IMR-90 (cell line): ENCODE measurements at regions not wholly inside any gene's neighbourhood (a gene's known extent, or its start where the extent isn't known, plus 50 kb on each side); places are given as distances from the start of the nearest gene placed in this dataset.

Experiments used
- ATAC-seq: fragments of 200-7000 bp; cut with Tn5 transposase; 2 replicates; pipeline ENCODE4 v1.9.1; 2020; ENCODE audit warnings: low read depth, mild to moderate bottlenecking, moderate library complexity
- BruUV-seq: library from RNA; stranded (reverse); fragments of 400-500 nt; replicated peaks from 2 replicates; lab custom pipeline; 2021; lab: Mats Ljungman, UMichigan
- CTCF ChIA-PET: fragments of 300-600 bp; formaldehyde crosslinking; extraction: SDS; loops from one replicate; lab custom pipeline; 2021; ENCODE audit warnings: antibody characterized with exemption; lab: Yijun Ruan, JAX
- POLR2A ChIA-PET: fragments of 300-600 bp; sonication (Branson Sonifier 250); formaldehyde crosslinking; loops from one replicate; lab custom pipeline; 2022; ENCODE audit warnings: antibody characterized with exemption; ENCODE audit not compliant: unreplicated experiment; lab: Charles Lee
- DNase-seq: peaks from one replicate; pipeline ENCODE4 v3.0.0; 2013
- H2AFZ ChIP-seq: replicated peaks from 2 replicates; pipeline ENCODE3; 2013; ENCODE audit warnings: low read length, mild to moderate bottlenecking; ENCODE audit not compliant: poor library complexity
- H2AK5ac ChIP-seq: 2 replicates; pipeline ENCODE4 v1.6.1; 2013; ENCODE audit warnings: low read depth, low read length, inconsistent platforms
- H2AK9ac ChIP-seq: replicated peaks from 2 replicates; pipeline ENCODE3; 2013; ENCODE audit warnings: mild to moderate bottlenecking, low read depth, low read length, moderate library complexity; ENCODE audit not compliant: poor library complexity
- H2BK120ac ChIP-seq: 2 replicates; pipeline ENCODE4 v1.6.1; 2013; ENCODE audit warnings: low read depth, low read length, inconsistent platforms
- H2BK15ac ChIP-seq: 3 replicates; pipeline ENCODE4 v1.6.1; 2013; ENCODE audit warnings: low read depth, low read length, inconsistent platforms
- H2BK20ac ChIP-seq: 2 replicates; pipeline ENCODE4 v1.6.1; 2013; ENCODE audit warnings: low read depth, mild to moderate bottlenecking, inconsistent platforms, low read length, moderate library complexity
- H2BK5ac ChIP-seq: 2 replicates; pipeline ENCODE4 v1.6.1; 2013; ENCODE audit warnings: mild to moderate bottlenecking, low read depth, low read length, inconsistent platforms; ENCODE audit not compliant: poor library complexity, severe bottlenecking
- H3K14ac ChIP-seq: replicated peaks from 2 replicates; pipeline ENCODE4 v1.6.1; 2013; ENCODE audit warnings: low read depth, low read length, inconsistent platforms
- H3K18ac ChIP-seq: 2 replicates; pipeline ENCODE4 v1.6.1; 2013; ENCODE audit warnings: low read depth, low read length, control low read depth
- H3K23ac ChIP-seq: 2 replicates; pipeline ENCODE4 v1.6.1; 2013; ENCODE audit warnings: low read depth, low read length, inconsistent platforms
- H3K27ac ChIP-seq: 2 replicates; pipeline ENCODE4 v1.5.1; 2013; ENCODE audit warnings: mild to moderate bottlenecking, control low read depth, low read length; ENCODE audit not compliant: insufficient read depth
- H3K27me3 ChIP-seq: 2 replicates; pipeline ENCODE4 v1.6.1; 2013; ENCODE audit warnings: low read length; ENCODE audit not compliant: control insufficient read depth, insufficient read depth
- H3K36me3 ChIP-seq: 2 replicates; pipeline ENCODE4 v1.6.1; 2013; ENCODE audit warnings: low read length, mixed read lengths; ENCODE audit not compliant: control insufficient read depth, insufficient read depth
- H3K4ac ChIP-seq: 2 replicates; pipeline ENCODE4 v1.6.1; 2013; ENCODE audit warnings: low read depth, low read length, inconsistent platforms
- H3K4me1 ChIP-seq: 2 replicates; pipeline ENCODE4 v1.6.1; 2013; ENCODE audit warnings: low read length, mixed read lengths; ENCODE audit not compliant: control insufficient read depth, insufficient read depth
- H3K4me2 ChIP-seq: 2 replicates; pipeline ENCODE4 v1.6.1; 2013; ENCODE audit warnings: low read depth, mild to moderate bottlenecking, control low read depth, low read length, moderate library complexity
- H3K4me3 ChIP-seq: 2 replicates; pipeline ENCODE4 v1.5.1; 2013; ENCODE audit warnings: low read depth, mild to moderate bottlenecking, control low read depth, low read length, moderate library complexity; ENCODE audit not compliant: insufficient read depth
- H3K56ac ChIP-seq: 2 replicates; pipeline ENCODE4 v1.6.1; 2013; ENCODE audit warnings: low read length, inconsistent platforms; ENCODE audit not compliant: insufficient read depth; ENCODE audit errors: extremely low read depth
- H3K79me1 ChIP-seq, 2 experiments: 2 replicates each; pipeline ENCODE4 v1.6.1; 2013; ENCODE audit warnings: low read length in 2 of 2, inconsistent platforms in 1 of 2, low read depth in 1 of 2
- H3K9ac ChIP-seq: 2 replicates; pipeline ENCODE4 v1.6.1; 2013; ENCODE audit warnings: low read depth, low read length, control low read depth
- H3K9me1 ChIP-seq: 2 replicates; pipeline ENCODE4 v1.6.1; 2013; ENCODE audit warnings: low read length, inconsistent platforms; ENCODE audit not compliant: insufficient read depth
- H3K9me3 ChIP-seq: 2 replicates; pipeline ENCODE4 v1.6.1; 2013; ENCODE audit warnings: low read length; ENCODE audit not compliant: control insufficient read depth, insufficient read depth
- H4K20me1 ChIP-seq: 2 replicates; pipeline ENCODE4 v1.6.1; 2013; ENCODE audit warnings: low read length, inconsistent platforms; ENCODE audit not compliant: insufficient read depth
- H4K5ac ChIP-seq: 2 replicates; pipeline ENCODE4 v1.6.1; 2013; ENCODE audit warnings: mild to moderate bottlenecking, low read depth, low read length, control low read depth
- H4K8ac ChIP-seq, 2 experiments: 2 replicates each; pipeline ENCODE4 v1.6.1; 2013; ENCODE audit warnings: low read depth in 2 of 2, low read length in 2 of 2, control low read depth in 1 of 2, inconsistent platforms in 1 of 2
- H4K91ac ChIP-seq: 2 replicates; pipeline ENCODE4 v1.6.1; 2013; ENCODE audit warnings: low read depth, low read length, inconsistent platforms; ENCODE audit not compliant: insufficient read depth
- CHD1 ChIP-seq: IDR thresholded peaks from 2 replicates; pipeline ENCODE4 v1.6.1; 2012; ENCODE audit warnings: low read depth, low read length, improper control_type of control experiment
- MAZ ChIP-seq: IDR thresholded peaks from 2 replicates; pipeline ENCODE4 v1.6.1; 2012; ENCODE audit warnings: low read depth, mild to moderate bottlenecking, low read length, improper control_type of control experiment, moderate library complexity, borderline replicate concordance
- NFE2L2 ChIP-seq: fragments of 150-350 bp; IDR thresholded peaks from 2 replicates; pipeline ENCODE4 v1.6.1; 2016; ENCODE audit warnings: low read depth, mild to moderate bottlenecking, low read length
- RAD21 ChIP-seq: IDR thresholded peaks from 2 replicates; pipeline ENCODE4 v1.6.1; 2012; ENCODE audit warnings: low read length, improper control_type of control experiment
- RCOR1 ChIP-seq: IDR thresholded peaks from 2 replicates; pipeline ENCODE4 v1.6.1; 2012; ENCODE audit warnings: mild to moderate bottlenecking, low read length, improper control_type of control experiment; ENCODE audit not compliant: insufficient replicate concordance
- SMC3 ChIP-seq: fragments of 150-350 bp; IDR thresholded peaks from 2 replicates; pipeline ENCODE4 v1.6.1; 2016; ENCODE audit warnings: low read depth, mild to moderate bottlenecking, antibody characterized with exemption, low read length, moderate library complexity
- WGBS, 2 experiments: methylation state at CpG; one replicate each; pipeline versions ENCODE4 v1.1.5 to v1.1.7; 2013; ENCODE audit warnings: missing lambda C conversion rate in 2 of 2; ENCODE audit not compliant: insufficient read length in 1 of 2; ENCODE audit errors: extremely low coverage in 2 of 2; 5-methylcytosine and 5-hydroxymethylcytosine counted together
- dilution Hi-C: fragments of 300-500 bp; cut with HindIII; formaldehyde crosslinking; loops from one replicate; pipeline ENCODE4 v1.14.3; 2018; ENCODE audit warnings: low sequenced_read_pairs; ENCODE audit not compliant: unreplicated experiment
- in situ Hi-C: fragments of 300-500 bp; cut with MboI; formaldehyde crosslinking; loops from 3 replicates; pipeline ENCODE4 v1.14.3; 2019; ENCODE audit warnings: low sequenced_read_pairs, inconsistent platforms, mixed read lengths
- intact Hi-C: fragments of 100-400 bp; cut with micrococcal nuclease; formaldehyde crosslinking; loops from 2 replicates; pipeline ENCODE4 v1.10.0; 2022
- TF ChIP-seq, protein P1 (sequence below): conservative IDR thresholded peaks from 2 replicates; pipeline ENCODE4 v1.5.1; 2012; ENCODE audit warnings: mild to moderate bottlenecking, low read depth, low read length, improper control_type of control experiment

DNA sequence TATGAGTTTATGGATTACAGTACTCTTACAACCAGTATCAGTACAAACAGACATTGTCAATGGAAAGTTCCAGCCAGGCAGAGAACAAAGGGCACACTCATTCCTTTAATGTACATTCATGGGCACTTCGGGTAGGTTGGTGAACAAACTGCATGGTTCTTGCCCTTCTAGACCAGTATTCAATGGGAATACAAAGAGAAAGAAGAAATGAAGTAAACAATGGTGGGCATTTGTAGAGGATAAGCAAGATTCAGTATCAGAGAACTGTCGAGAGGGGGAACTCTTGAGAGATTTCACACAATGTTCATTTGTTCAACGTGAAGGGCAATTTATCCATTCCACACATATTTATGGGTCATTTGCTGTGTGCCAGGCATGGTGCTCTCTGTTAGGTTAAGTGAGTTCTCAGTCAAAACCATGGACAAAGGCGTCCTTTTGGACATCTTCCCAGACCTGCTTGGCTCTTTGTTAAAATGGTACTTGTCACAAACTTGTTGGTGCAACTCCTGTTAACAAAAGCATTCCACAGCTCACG, 714.8 kb downstream of the DHX35 start:
- POLR2A ChIA-PET = interaction anchor here (0.6 kb wide), 1 partner anchor 309 kb away, joined by 3 read pairs; no protein-coding TSS in a partner anchor
- CTCF ChIA-PET = interaction anchor here (0.6 kb wide), 1 partner anchor 11 kb away, joined by 3 read pairs; no protein-coding TSS in a partner anchor

More for the DNA sequence above, 714.8 kb downstream of the DHX35 start:
- Histone ChIP-seq H3K9ac (no peak overlapping the region), H3K4me1 (no peaks in the 10 kb centered on the region), H3K56ac (no peak overlapping the region), H3K18ac (no peak overlapping the region), H3K9me1 (no peaks in the 10 kb centered on the region), H2BK5ac (no peak overlapping the region), H2BK20ac (no peak overlapping the region), H3K23ac (no peak overlapping the region), H4K8ac (no peak overlapping the region), H4K20me1 (no peaks in the 10 kb centered on the region), H2AFZ (no peak overlapping the region), H2BK15ac (no peak overlapping the region), H3K36me3 (no peaks in the 10 kb centered on the region), H3K9me3 (no peaks in the 10 kb centered on the region), H3K27ac (no peak overlapping the region), H2BK120ac (no peak overlapping the region), H3K79me1 (no peaks in the 10 kb centered on the region), H3K27me3 (no peaks in the 10 kb centered on the region), H4K91ac (no peak overlapping the region), H3K4ac (no peak overlapping the region), H2AK9ac (no peak overlapping the region), H2AK5ac (no peak overlapping the region), H3K14ac (no peak overlapping the region), H3K4me3 (no peak overlapping the region), H4K5ac (no peak overlapping the region), H3K4me2 (no peak overlapping the region)
- intact Hi-C loops (no loop called here), dilution Hi-C loops (no loop called here), in situ Hi-C loops (no loop called here)
- DNase-seq (peak; percentile 3), ATAC-seq (no peak)
- BruUV-seq = no TSS peak
- TF ChIP-seq CHD1 (no peak), MAZ (no peak), NFE2L2 (no peak), RAD21 (no peak), SMC3 (0 out of 2 replicates have a peak, but pooled peaks have one; percentile 6), RCOR1 (no peak)
- TF ChIP-seq, protein P1, sequence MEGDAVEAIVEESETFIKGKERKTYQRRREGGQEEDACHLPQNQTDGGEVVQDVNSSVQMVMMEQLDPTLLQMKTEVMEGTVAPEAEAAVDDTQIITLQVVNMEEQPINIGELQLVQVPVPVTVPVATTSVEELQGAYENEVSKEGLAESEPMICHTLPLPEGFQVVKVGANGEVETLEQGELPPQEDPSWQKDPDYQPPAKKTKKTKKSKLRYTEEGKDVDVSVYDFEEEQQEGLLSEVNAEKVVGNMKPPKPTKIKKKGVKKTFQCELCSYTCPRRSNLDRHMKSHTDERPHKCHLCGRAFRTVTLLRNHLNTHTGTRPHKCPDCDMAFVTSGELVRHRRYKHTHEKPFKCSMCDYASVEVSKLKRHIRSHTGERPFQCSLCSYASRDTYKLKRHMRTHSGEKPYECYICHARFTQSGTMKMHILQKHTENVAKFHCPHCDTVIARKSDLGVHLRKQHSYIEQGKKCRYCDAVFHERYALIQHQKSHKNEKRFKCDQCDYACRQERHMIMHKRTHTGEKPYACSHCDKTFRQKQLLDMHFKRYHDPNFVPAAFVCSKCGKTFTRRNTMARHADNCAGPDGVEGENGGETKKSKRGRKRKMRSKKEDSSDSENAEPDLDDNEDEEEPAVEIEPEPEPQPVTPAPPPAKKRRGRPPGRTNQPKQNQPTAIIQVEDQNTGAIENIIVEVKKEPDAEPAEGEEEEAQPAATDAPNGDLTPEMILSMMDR = peak; percentile 28; the same call in 1 of the 2 replicates
- WGBS, 2 experiments = no CpG with 5 or more reads among the region's 5 CpGs
